GM12874 (cell line): ENCODE measurements at regions not wholly inside any gene's neighbourhood (a gene's known extent, or its start where the extent isn't known, plus 50 kb on each side); places are given as distances from the start of the nearest gene placed in this dataset.

Experiments
- CTCF ChIP-seq: IDR thresholded peaks from 2 replicates; pipeline ENCODE4 v1.5.1; 2011; ENCODE audit warnings: low read depth, mild to moderate bottlenecking, control low read depth, low read length, moderate library complexity; ENCODE audit not compliant: insufficient read depth

DNA sequence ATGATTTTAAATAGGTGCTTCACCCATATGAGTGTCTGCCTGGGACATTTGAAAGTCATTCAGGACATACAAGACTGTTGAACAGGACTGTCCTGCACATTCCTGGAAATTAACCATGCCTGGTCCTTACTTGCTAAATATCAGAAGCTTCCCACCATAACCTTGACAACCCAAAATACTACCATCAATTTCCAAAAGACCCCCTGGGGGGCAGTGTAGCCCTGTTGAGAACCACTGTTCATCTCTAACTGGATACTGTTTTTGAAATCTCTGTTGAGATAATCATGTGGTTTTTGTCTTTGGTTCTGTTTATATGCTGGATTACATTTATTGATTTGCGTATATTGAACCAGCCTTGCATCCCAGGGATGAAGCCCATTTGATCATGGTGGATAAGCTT, 123.8 kb upstream of the ARHGEF26 start:
- peak; percentile 21; the same call in 1 of the 2 replicates for TF ChIP-seq CTCF

- no peak for TF ChIP-seq CTCF
These were observed 117.5 kb upstream of the ARHGEF26 start for GRCh38 chr3:154003649-154004048.

DNA sequence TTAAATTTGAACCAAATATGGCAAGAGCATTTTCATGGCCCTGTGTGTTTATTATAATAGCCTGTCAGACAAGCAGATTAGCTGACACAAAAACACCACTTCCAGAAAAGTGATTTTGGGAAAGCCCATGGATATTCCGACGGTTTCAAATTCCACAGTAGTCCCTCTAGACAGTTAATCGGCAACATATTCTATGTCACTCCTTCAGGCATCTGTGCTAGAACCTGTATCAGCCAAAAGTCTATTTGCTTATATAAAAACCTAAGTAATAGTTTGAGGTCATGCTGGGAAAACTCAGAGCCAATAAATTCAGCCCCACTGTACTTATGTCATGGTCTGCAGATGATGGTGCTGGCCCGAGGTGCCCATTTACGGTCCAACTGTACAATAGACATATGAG, 110.2 kb upstream of the ARHGEF26 start:
- no peak for TF ChIP-seq CTCF

- no peak for TF ChIP-seq CTCF
These were observed 107.5 kb upstream of the ARHGEF26 start for GRCh38 chr3:154013736-154014135.

GRCh38 chr3:154015307-154015706, 105.9 kb upstream of the ARHGEF26 start:
- no peak for TF ChIP-seq CTCF

DNA sequence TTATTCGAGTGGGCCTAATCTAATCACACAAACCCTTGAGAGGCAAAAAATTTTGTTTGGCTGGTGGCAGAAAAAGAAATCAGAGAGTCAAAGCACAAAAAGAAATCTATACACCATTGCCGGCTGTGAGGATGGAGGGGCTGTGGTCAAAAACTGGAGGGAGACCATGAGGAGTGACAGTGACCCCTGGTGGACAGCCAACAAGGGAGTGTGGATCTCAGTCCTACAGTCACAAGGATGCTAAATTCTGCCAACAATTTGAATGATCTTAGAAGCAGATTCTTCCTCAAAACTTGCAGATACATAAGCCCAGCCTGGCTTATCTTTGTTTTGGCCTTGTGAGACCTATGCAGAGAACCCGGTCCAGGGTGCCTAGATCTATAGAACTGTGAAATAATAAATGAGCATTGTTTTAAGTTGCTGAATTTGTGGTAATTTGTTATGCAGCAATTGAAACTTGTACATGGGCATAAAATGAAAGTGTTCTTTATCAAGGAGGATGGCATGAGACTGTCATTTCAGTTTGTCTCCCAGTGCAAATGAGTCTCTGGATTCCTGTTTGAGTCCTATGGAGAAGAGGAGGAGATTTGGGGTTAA, 103.0 kb upstream of the ARHGEF26 start:
- peak; percentile 72 for TF ChIP-seq CTCF

GRCh38 chr3:154022606-154023005, 98.6 kb upstream of the ARHGEF26 start:
- no peak for TF ChIP-seq CTCF

GRCh38 chr3:154023148-154023547, 98.0 kb upstream of the ARHGEF26 start:
- no peak for TF ChIP-seq CTCF
